SU-DHL-6 (cell line): ENCODE measurements at regions not wholly inside any gene's neighbourhood (a gene's known extent, or its start where the extent isn't known, plus 50 kb on each side); places are given as distances from the start of the nearest gene placed in this dataset.

Experiments used
- CTCF ChIP-seq: fragments of 200-600 bp; sonication (generic); IDR thresholded peaks from one replicate; pipeline ENCODE4 v1.5.1; 2017; ENCODE audit warnings: antibody characterized with exemption, mild to moderate bottlenecking, low read length, moderate library complexity; ENCODE audit not compliant: insufficient read depth, poor library complexity, severe bottlenecking
- EZH2phosphoT487 ChIP-seq: fragments of 200-600 bp; sonication (generic), shearing (Covaris generic); conservative IDR thresholded peaks from 2 replicates; pipeline ENCODE4 v1.6.1; 2018; ENCODE audit warnings: mild to moderate bottlenecking, antibody characterized with exemption, low read length, moderate library complexity, mixed read lengths

GRCh38 chr13:26948353-26948752, 187.8 kb upstream of the GPR12 start:
- no peak for TF ChIP-seq CTCF
- TF ChIP-seq EZH2phosphoT487, result no peak
